Cardiac muscle cell (in vitro differentiated cells and primary cell): ENCODE measurements at regions not wholly inside any gene's neighbourhood (a gene's known extent, or its start where the extent isn't known, plus 50 kb on each side); places are given as distances from the start of the nearest gene placed in this dataset.

Source experiments
- DNase-seq, 2 donors: peaks; one replicate each; pipeline versions ENCODE4 v3.0.0 to v3.0.0-alpha.2; 2010 to 2017; ENCODE audit warnings: low read depth in 1 of 2, low spot score in 1 of 2
- H3K27ac ChIP-seq: fragments of 200-600 bp; sonication (generic); 2 replicates; pipeline ENCODE4 v1.5.1; 2016
- H3K27me3 ChIP-seq: fragments of 200-600 bp; sonication (generic); 2 replicates; pipeline ENCODE4 v1.6.0; 2016; ENCODE audit warnings: control low read depth
- H3K36me3 ChIP-seq: fragments of 200-600 bp; sonication (generic); 2 replicates; pipeline ENCODE4 v1.5.1; 2016; ENCODE audit warnings: control low read depth
- H3K4me1 ChIP-seq: fragments of 200-600 bp; sonication (generic); 2 replicates; pipeline ENCODE4 v1.8.1; 2017; ENCODE audit warnings: low read depth, mild to moderate bottlenecking, mixed run types
- H3K4me3 ChIP-seq: fragments of 200-600 bp; sonication (generic); 2 replicates; pipeline ENCODE4 v1.5.1; 2016; ENCODE audit warnings: mild to moderate bottlenecking
- H3K9me3 ChIP-seq: fragments of 200-600 bp; sonication (generic); 2 replicates; pipeline ENCODE4 v1.5.1; 2017; ENCODE audit warnings: low read depth, mild to moderate bottlenecking, control low read depth
- CTCF ChIP-seq: IDR thresholded peaks from 2 replicates; pipeline ENCODE4 v1.5.1; 2012; ENCODE audit warnings: low read depth, mild to moderate bottlenecking, low read length

GRCh38 chr5:175236176-175236575 lies 207.8 kb downstream of the DRD1 start:
- no peaks in the 10 kb centered on the region for H3K9me3 ChIP-seq
- DNase-seq: no peak
- no peak for TF ChIP-seq CTCF
- H3K27ac ChIP-seq: no peak overlapping the region
- no peaks in the 10 kb centered on the region for H3K4me1 ChIP-seq
- no peak overlapping the region for H3K4me3 ChIP-seq
- peaks cover 30% of the 10 kb centered on the region for H3K27me3 ChIP-seq
- no peaks in the 10 kb centered on the region for H3K36me3 ChIP-seq

- Histone ChIP-seq H3K4me3 (no peak overlapping the region), H3K27ac (no peak overlapping the region), H3K9me3 (no peaks in the 10 kb centered on the region), H3K4me1 (no peaks in the 10 kb centered on the region), H3K27me3 (peaks cover 30% of the 10 kb centered on the region), H3K36me3 (no peaks in the 10 kb centered on the region)
- no peak for TF ChIP-seq CTCF
- DNase-seq: no peak
These were observed 208.6 kb downstream of the DRD1 start for GRCh38 chr5:175235251-175235960.

- DNase-seq: no peak
- H3K36me3 ChIP-seq: no peaks in the 10 kb centered on the region
- H3K9me3 ChIP-seq: no peaks in the 10 kb centered on the region
- no peak overlapping the region for H3K4me3 ChIP-seq
- H3K27ac ChIP-seq: no peak overlapping the region
- H3K27me3 ChIP-seq: peaks cover 13% of the 10 kb centered on the region
- no peak for TF ChIP-seq CTCF
- H3K4me1 ChIP-seq: no peaks in the 10 kb centered on the region
These were observed 213.7 kb downstream of the DRD1 start for GRCh38 chr5:175230299-175230698.

- TF ChIP-seq CTCF: no peak
- Histone ChIP-seq H3K36me3 (no peaks in the 10 kb centered on the region), H3K27ac (no peak overlapping the region), H3K4me3 (no peak overlapping the region), H3K4me1 (no peaks in the 10 kb centered on the region), H3K27me3 (no peaks in the 10 kb centered on the region), H3K9me3 (no peaks in the 10 kb centered on the region)
- DNase-seq: no peak
These were observed 217.5 kb downstream of the DRD1 start for GRCh38 chr5:175226506-175226905.

- TF ChIP-seq CTCF: no peak
- H3K27me3 ChIP-seq: no peaks in the 10 kb centered on the region
- H3K4me1 ChIP-seq: no peaks in the 10 kb centered on the region
- no peak for DNase-seq
- no peak overlapping the region for H3K27ac ChIP-seq
- no peaks in the 10 kb centered on the region for H3K36me3 ChIP-seq
- H3K9me3 ChIP-seq: no peaks in the 10 kb centered on the region
- no peak overlapping the region for H3K4me3 ChIP-seq
These were observed 220.7 kb downstream of the DRD1 start for GRCh38 chr5:175223291-175223690.

GRCh38 chr5:175222621-175223020 lies 221.4 kb downstream of the DRD1 start:
- Histone ChIP-seq H3K4me3 (no peak overlapping the region), H3K36me3 (no peaks in the 10 kb centered on the region), H3K27ac (no peak overlapping the region), H3K27me3 (no peaks in the 10 kb centered on the region), H3K9me3 (no peaks in the 10 kb centered on the region), H3K4me1 (no peaks in the 10 kb centered on the region)
- TF ChIP-seq CTCF: no peak
- no peak for DNase-seq
